ENCODE measurements at regions not wholly inside any gene's neighbourhood (a gene's known extent, or its start where the extent isn't known, plus 50 kb on each side); places are given as distances from the start of the nearest gene placed in this dataset.

DNA sequence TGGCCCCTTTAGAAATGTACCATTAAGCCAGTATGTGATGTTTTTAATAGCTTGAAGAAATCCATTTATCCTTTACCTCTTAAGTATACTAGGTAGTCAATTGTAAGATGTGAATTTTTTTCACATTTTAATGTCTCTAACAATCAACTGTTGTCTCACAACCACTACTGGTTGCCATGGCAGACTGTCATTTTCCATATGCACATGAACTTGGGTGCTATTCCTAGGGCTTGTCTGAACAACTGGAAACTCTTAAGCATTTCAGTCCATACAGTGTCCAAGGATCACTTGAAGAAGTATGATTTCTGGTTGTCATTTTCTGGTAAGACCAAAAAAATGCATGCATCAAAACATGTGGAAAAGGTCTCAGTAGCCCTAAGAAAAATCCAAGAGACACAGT, 315.1 kb downstream of the HHIPL2 start:
- TF ChIP-seq, protein P1, sequence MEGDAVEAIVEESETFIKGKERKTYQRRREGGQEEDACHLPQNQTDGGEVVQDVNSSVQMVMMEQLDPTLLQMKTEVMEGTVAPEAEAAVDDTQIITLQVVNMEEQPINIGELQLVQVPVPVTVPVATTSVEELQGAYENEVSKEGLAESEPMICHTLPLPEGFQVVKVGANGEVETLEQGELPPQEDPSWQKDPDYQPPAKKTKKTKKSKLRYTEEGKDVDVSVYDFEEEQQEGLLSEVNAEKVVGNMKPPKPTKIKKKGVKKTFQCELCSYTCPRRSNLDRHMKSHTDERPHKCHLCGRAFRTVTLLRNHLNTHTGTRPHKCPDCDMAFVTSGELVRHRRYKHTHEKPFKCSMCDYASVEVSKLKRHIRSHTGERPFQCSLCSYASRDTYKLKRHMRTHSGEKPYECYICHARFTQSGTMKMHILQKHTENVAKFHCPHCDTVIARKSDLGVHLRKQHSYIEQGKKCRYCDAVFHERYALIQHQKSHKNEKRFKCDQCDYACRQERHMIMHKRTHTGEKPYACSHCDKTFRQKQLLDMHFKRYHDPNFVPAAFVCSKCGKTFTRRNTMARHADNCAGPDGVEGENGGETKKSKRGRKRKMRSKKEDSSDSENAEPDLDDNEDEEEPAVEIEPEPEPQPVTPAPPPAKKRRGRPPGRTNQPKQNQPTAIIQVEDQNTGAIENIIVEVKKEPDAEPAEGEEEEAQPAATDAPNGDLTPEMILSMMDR (conservative IDR thresholded peaks at IDR 0.05; ENCODE audit: control insufficient read depth, insufficient read depth, low read depth, low read length): no peak
- no peak for DNase-seq (ENCODE audit: low read depth)
- no peak overlapping the region for H3K4me3 ChIP-seq (ENCODE audit: control insufficient read depth, low read depth, low read length)

DNA sequence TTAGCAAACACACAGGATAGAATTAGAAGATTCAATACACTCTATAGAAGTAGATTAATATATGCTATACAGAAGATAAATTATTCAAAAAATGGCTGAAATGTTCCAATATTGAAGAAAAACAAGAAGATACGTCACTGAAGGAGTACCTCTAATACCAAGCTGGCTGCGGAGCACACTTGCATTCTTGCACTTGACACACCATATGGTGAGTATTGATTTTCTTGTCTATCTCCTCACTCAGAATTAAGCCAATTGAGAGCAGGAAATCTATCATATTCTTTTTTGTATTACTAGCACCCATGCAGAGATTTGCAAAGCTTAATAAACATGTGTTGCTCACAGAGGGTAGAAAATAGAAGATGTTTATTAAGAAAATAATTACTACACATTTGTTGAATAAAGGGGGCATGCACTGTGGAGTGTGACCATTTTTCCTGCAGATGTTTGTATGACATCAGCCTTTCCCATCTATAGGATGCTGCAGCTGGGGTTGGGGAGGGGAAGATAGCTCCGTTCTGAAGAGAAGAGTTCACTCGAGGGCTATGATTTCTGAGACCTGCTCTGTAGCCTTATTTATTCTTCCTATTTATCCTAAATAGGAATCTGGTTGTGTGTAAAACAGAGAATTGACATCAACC, 318.1 kb downstream of the HHIPL2 start:
- TF ChIP-seq, protein P1 (conservative IDR thresholded peaks at IDR 0.05; ENCODE audit: control insufficient read depth, insufficient read depth, low read depth, low read length): no peak
- H3K4me3 ChIP-seq (ENCODE audit: control insufficient read depth, low read depth, low read length): no peak overlapping the region
- no peak for DNase-seq (ENCODE audit: low read depth)

DNA sequence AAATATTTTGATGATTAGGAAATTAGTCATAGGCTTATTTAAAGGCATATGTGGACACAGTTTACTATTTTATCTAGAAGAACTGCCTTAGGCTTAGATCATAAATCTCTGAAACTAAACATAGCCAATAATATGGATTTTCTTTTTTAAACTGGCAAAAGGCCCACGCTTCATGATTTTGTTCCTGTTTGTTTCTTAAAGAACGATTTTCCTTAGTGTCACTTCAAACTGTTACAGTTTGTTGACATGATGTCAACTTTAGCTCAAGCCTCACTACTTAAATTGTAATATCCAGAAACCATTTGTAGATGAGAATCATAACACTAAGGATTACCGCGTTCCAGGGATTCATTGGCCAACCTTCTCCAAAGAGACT, 322.6 kb downstream of the HHIPL2 start:
- TF ChIP-seq, protein P1 (conservative IDR thresholded peaks at IDR 0.05; ENCODE audit: control insufficient read depth, insufficient read depth, low read depth, low read length): no peak
- DNase-seq (ENCODE audit: low read depth): no peak
- H3K4me3 ChIP-seq (ENCODE audit: control insufficient read depth, low read depth, low read length): no peak overlapping the region

- H3K4me3 ChIP-seq (ENCODE audit: control insufficient read depth, low read depth, low read length): no peak overlapping the region
- TF ChIP-seq, protein P1 (conservative IDR thresholded peaks at IDR 0.05; ENCODE audit: control insufficient read depth, insufficient read depth, low read depth, low read length): no peak
These were observed 323.1 kb downstream of the HHIPL2 start for GRCh38 chr1:222224636-222225315.

GRCh38 chr1:222224156-222224555, 323.7 kb downstream of the HHIPL2 start:
- TF ChIP-seq, protein P1 (conservative IDR thresholded peaks at IDR 0.05; ENCODE audit: control insufficient read depth, insufficient read depth, low read depth, low read length): no peak
- H3K4me3 ChIP-seq (ENCODE audit: control insufficient read depth, low read depth, low read length): no peak overlapping the region
- DNase-seq (ENCODE audit: low read depth): peak; percentile 4

More at GRCh38 chr1:222224636-222225315, 323.1 kb downstream of the HHIPL2 start:
- DNase-seq (ENCODE audit: low read depth): peak; percentile 12

- no peak for DNase-seq (ENCODE audit: low read depth)
- H3K4me3 ChIP-seq (ENCODE audit: control insufficient read depth, low read depth, low read length): no peak overlapping the region
- TF ChIP-seq, protein P1 (conservative IDR thresholded peaks at IDR 0.05; ENCODE audit: control insufficient read depth, insufficient read depth, low read depth, low read length): no peak
These were observed 324.9 kb downstream of the HHIPL2 start for GRCh38 chr1:222223010-222223409.

All from fibroblast of mammary gland (primary cell).